ENCODE measurements at regions not wholly inside any gene's neighbourhood (a gene's known extent, or its start where the extent isn't known, plus 50 kb on each side); places are given as distances from the start of the nearest gene placed in this dataset.

GRCh38 chr18:61742565-61743429, 150.0 kb downstream of the RNF152 start:
- TF ChIP-seq, protein P1, sequence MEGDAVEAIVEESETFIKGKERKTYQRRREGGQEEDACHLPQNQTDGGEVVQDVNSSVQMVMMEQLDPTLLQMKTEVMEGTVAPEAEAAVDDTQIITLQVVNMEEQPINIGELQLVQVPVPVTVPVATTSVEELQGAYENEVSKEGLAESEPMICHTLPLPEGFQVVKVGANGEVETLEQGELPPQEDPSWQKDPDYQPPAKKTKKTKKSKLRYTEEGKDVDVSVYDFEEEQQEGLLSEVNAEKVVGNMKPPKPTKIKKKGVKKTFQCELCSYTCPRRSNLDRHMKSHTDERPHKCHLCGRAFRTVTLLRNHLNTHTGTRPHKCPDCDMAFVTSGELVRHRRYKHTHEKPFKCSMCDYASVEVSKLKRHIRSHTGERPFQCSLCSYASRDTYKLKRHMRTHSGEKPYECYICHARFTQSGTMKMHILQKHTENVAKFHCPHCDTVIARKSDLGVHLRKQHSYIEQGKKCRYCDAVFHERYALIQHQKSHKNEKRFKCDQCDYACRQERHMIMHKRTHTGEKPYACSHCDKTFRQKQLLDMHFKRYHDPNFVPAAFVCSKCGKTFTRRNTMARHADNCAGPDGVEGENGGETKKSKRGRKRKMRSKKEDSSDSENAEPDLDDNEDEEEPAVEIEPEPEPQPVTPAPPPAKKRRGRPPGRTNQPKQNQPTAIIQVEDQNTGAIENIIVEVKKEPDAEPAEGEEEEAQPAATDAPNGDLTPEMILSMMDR (optimal IDR thresholded peaks at IDR 0.05 in 1 of 3, IDR thresholded peaks at IDR 0.05 in 1 of 3, conservative IDR thresholded peaks at IDR 0.05 in 1 of 3; ENCODE audit: extremely low read depth in 1 of 3, insufficient read depth in 2 of 3, low read length in 3 of 3), result no peak
- TF ChIP-seq EZH2 (IDR thresholded peaks at IDR 0.05; ENCODE audit: low read length), result no peak

Data from keratinocyte (primary cell).